B cell (primary cell): ENCODE measurements at regions not wholly inside any gene's neighbourhood (a gene's known extent, or its start where the extent isn't known, plus 50 kb on each side); places are given as distances from the start of the nearest gene placed in this dataset.

Source experiments
- ATAC-seq: fragments of 200-7000 bp; cut with Tn5 transposase; one replicate; pipeline ENCODE4 v1.10.0; 2021; ENCODE audit warnings: low read depth, mild to moderate bottlenecking, moderate number of reproducible peaks, moderate library complexity
- CTCF ChIA-PET: fragments of 350-600 bp; sonication (Branson Sonifier 250); formaldehyde crosslinking; loops from one replicate; lab custom pipeline; 2021; ENCODE audit warnings: antibody characterized with exemption, inconsistent platforms; lab: Charles Lee
- POLR2A ChIA-PET: fragments of 350-600 bp; sonication (Branson Sonifier 250); formaldehyde crosslinking; loops from one replicate; lab custom pipeline; 2021; ENCODE audit warnings: antibody characterized with exemption; lab: Charles Lee
- DNase-seq: peaks from one replicate; pipeline ENCODE4 v3.0.0; 2013
- H2AFZ ChIP-seq: 2 replicates; pipeline ENCODE4 v1.6.1; 2012; ENCODE audit warnings: mild to moderate bottlenecking, low read depth, low read length; ENCODE audit not compliant: insufficient read depth, poor library complexity, severe bottlenecking
- H3K27ac ChIP-seq, 2 donors: 1 replicate in 1 of 2; 2 replicates in 1 of 2; pipeline ENCODE4 v1.5.1; 2012 to 2013; ENCODE audit warnings: low read length in 2 of 2, mild to moderate bottlenecking in 2 of 2, moderate library complexity in 1 of 2
- H3K27me3 ChIP-seq, 4 experiments: fragments of 200-600 bp in 1 of 4; sonication (generic) in 1 of 4; replicated peaks in 1 of 4; 1 replicate in 2 of 4; 2 replicates in 2 of 4; pipeline versions ENCODE4 v1.6.1 to v1.7.0; 2013 to 2016; ENCODE audit warnings: low read length in 3 of 4, mild to moderate bottlenecking in 2 of 4, mixed read lengths in 1 of 4, moderate library complexity in 1 of 4; ENCODE audit not compliant: insufficient read depth in 4 of 4, control insufficient read depth in 3 of 4; ENCODE audit errors: control extremely low read depth in 1 of 4
- H3K36me3 ChIP-seq, 2 experiments: replicated peaks in 1 of 2; 1 replicate in 1 of 2; 2 replicates in 1 of 2; pipeline versions ENCODE4 v1.6.1 to v1.7.1; 2013; ENCODE audit warnings: low read length in 1 of 2; ENCODE audit not compliant: insufficient read depth in 2 of 2, control insufficient read depth in 1 of 2; ENCODE audit errors: control extremely low read depth in 1 of 2, extremely low read depth in 1 of 2
- H3K4me1 ChIP-seq, 2 donors: fragments of 200-600 bp in 1 of 2; sonication (generic) in 1 of 2; 1 replicate in 1 of 2; 2 replicates in 1 of 2; pipeline versions ENCODE4 v1.5.1 to v1.6.1; 2013 to 2017; ENCODE audit warnings: low read length in 2 of 2; ENCODE audit not compliant: control insufficient read depth in 2 of 2, insufficient read depth in 2 of 2
- H3K4me2 ChIP-seq: replicated peaks from 2 replicates; pipeline ENCODE3; 2012; ENCODE audit warnings: mild to moderate bottlenecking, low read depth, low read length; ENCODE audit not compliant: poor library complexity, severe bottlenecking
- H3K4me3 ChIP-seq, 5 experiments: fragments of 200-600 bp in 1 of 5; sonication (generic) in 1 of 5; 1 replicate in 3 of 5; 2 replicates in 2 of 5; pipeline versions ENCODE4 v1.5.1 to v1.7.0; 2011 to 2016; ENCODE audit warnings: low read length in 4 of 5, mild to moderate bottlenecking in 4 of 5, low read depth in 2 of 5, control low read depth in 1 of 5, moderate library complexity in 1 of 5; ENCODE audit not compliant: insufficient read depth in 1 of 5; ENCODE audit errors: control extremely low read depth in 1 of 5, extremely low read depth in 1 of 5
- H3K79me2 ChIP-seq: fragments of 200-600 bp; sonication (generic); one replicate; pipeline ENCODE4 v1.6.0; 2016; ENCODE audit warnings: low read length; ENCODE audit not compliant: control insufficient read depth, insufficient read depth
- H3K9ac ChIP-seq: fragments of 200-600 bp; sonication (generic); 2 replicates; pipeline ENCODE4 v1.6.1; 2017; ENCODE audit warnings: mild to moderate bottlenecking, low read length, moderate library complexity
- H3K9me3 ChIP-seq, 3 donors: one replicate each; pipeline versions ENCODE4 v1.6.1 to v1.7.1; 2013; ENCODE audit warnings: low read length in 2 of 3; ENCODE audit not compliant: control insufficient read depth in 2 of 3, insufficient read depth in 1 of 3; ENCODE audit errors: control extremely low read depth in 1 of 3
- H4K20me1 ChIP-seq: 2 replicates; pipeline ENCODE4 v1.6.0; 2012; ENCODE audit warnings: mild to moderate bottlenecking, low read length; ENCODE audit not compliant: insufficient read depth, control insufficient read depth, poor library complexity, severe bottlenecking
- H3K27ac Mint-ChIP-seq: one replicate; pipeline ENCODE4 v1.8.0; 2021; ENCODE audit warnings: mixed read lengths
- H3K27me3 Mint-ChIP-seq: one replicate; pipeline ENCODE4 v1.8.0; 2021; ENCODE audit warnings: mixed read lengths
- H3K4me1 Mint-ChIP-seq: one replicate; pipeline ENCODE4 v1.8.0; 2021; ENCODE audit warnings: mixed read lengths
- H3K4me3 Mint-ChIP-seq: one replicate; pipeline ENCODE4 v1.8.0; 2021; ENCODE audit warnings: mixed read lengths
- H3K9me3 Mint-ChIP-seq: one replicate; pipeline ENCODE4 v1.8.0; 2022; ENCODE audit warnings: mixed read lengths; ENCODE audit not compliant: insufficient read depth
- CTCF ChIP-seq: fragments of 200-600 bp; IDR thresholded peaks from one replicate; pipeline ENCODE4 v1.8.0; 2022; ENCODE audit warnings: antibody characterized with exemption, mild to moderate bottlenecking
- EZH2 ChIP-seq: IDR thresholded peaks from 2 replicates; pipeline ENCODE4 v1.6.1; 2012; ENCODE audit warnings: borderline replicate concordance, low read depth, mild to moderate bottlenecking, moderate library complexity, low read length; ENCODE audit not compliant: insufficient read depth, poor library complexity, severe bottlenecking
- WGBS: methylation state at CpG from one replicate; pipeline ENCODE4 v1.1.5; 2013; ENCODE audit warnings: missing lambda C conversion rate; ENCODE audit not compliant: insufficient coverage; 5-methylcytosine and 5-hydroxymethylcytosine counted together
- intact Hi-C: fragments of 100-400 bp; cut with micrococcal nuclease; formaldehyde crosslinking; loops from one replicate; pipeline ENCODE4 v1.10.0; 2022

- Histone ChIP-seq H3K36me3 (no peaks in the 10 kb centered on the region), H3K4me2 (no peak overlapping the region), H3K27ac (no peak overlapping the region), H2AFZ (no peak overlapping the region), H4K20me1 (no peaks in the 10 kb centered on the region), H3K79me2 (no peaks in the 10 kb centered on the region), H3K4me1 (no peaks in the 10 kb centered on the region), H3K9ac (no peak overlapping the region), H3K4me3 (no peak overlapping the region), H3K9me3 (no peaks in the 10 kb centered on the region), H3K27me3 (peaks cover 0 to 10% (median 0%) of the 10 kb centered on the region in 4 experiments)
- DNase-seq (no peak), ATAC-seq (no peak)
- Mint-ChIP-seq H3K9me3 (no peaks in the 10 kb centered on the region), H3K4me3 (no peak overlapping the region), H3K4me1 (no peaks in the 10 kb centered on the region), H3K27me3 (peaks cover 39% of the 10 kb centered on the region), H3K27ac (no peak overlapping the region)
- CTCF ChIA-PET: interaction anchor here (1.7 kb wide), 1 partner anchor 59 kb away, joined by 7 read pairs; no protein-coding TSS in a partner anchor
- 86% methylated on average over 3 of the region's 4 CpGs for WGBS
- TF ChIP-seq CTCF (no peak), EZH2 (no peak)
- intact Hi-C loops: no loop called here
- POLR2A ChIA-PET: no interaction called here
Observed at GRCh38 chr4:147037069-147037468, 91.4 kb upstream of the TTC29 start.

DNA sequence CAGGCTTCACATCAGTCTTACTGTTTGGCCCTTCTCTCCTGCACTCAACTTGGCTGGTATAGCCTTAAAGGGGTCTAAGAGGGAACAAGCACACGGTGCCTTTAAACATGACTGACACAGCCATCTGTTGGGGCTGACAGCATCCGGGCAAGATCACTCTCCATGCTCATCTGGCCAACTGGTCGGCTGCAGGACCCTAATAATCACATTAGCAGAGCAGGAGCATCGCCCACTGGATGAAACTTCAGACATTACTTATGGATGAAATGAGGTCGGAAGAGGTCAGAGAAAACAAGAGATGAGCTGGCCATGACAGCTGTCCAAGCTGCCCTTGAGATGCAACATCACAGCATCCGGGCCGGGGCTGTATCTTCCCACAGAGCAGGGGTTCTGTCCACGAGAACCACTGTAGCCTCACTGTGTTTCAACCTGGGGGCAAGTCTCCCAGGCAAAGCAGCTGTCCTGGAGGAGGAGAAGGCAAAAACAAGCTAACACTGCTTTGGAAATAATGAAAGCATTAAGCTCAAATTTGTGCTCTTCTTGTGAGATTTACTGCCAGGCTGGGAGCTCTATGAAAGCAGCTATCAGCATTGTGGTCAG lies 94.4 kb upstream of the TTC29 start:
- Histone ChIP-seq H4K20me1 (no peaks in the 10 kb centered on the region), H3K4me2 (no peak overlapping the region), H3K9me3 (no peaks in the 10 kb centered on the region), H3K79me2 (no peaks in the 10 kb centered on the region), H3K4me3 (no peak overlapping the region), H3K4me1 (no peaks in the 10 kb centered on the region), H3K9ac (no peak overlapping the region), H3K36me3 (no peaks in the 10 kb centered on the region), H2AFZ (no peak overlapping the region), H3K27ac (no peak overlapping the region), H3K27me3 (peaks cover 0 to 18% (median 0%) of the 10 kb centered on the region in 4 experiments)
- intact Hi-C loops: no loop called here
- ChIA-PET CTCF (no interaction called here), POLR2A (no interaction called here)
- DNase-seq (no peak), ATAC-seq (no peak)
- H3K27ac Mint-ChIP-seq: no peak overlapping the region
- H3K4me1 Mint-ChIP-seq: no peaks in the 10 kb centered on the region
- 91% methylated on average over 7 of the region's 8 CpGs for WGBS
- H3K9me3 Mint-ChIP-seq: no peaks in the 10 kb centered on the region
- H3K27me3 Mint-ChIP-seq: peaks cover 33% of the 10 kb centered on the region
- no peak for TF ChIP-seq EZH2
- no peak for TF ChIP-seq CTCF
- no peak overlapping the region for H3K4me3 Mint-ChIP-seq
